GM12878 (cell line): ENCODE measurements at regions not wholly inside any gene's neighbourhood (a gene's known extent, or its start where the extent isn't known, plus 50 kb on each side); places are given as distances from the start of the nearest gene placed in this dataset.

Experiments
- ATAC-seq: fragments of 200-7000 bp; cut with Tn5 transposase; 3 replicates; pipeline ENCODE4 v1.9.1; 2020; ENCODE audit warnings: mild to moderate bottlenecking, moderate library complexity
- BruUV-seq: library from RNA; stranded (reverse); fragments of 400-500 nt; replicated peaks from 2 replicates; lab custom pipeline; 2021; lab: Mats Ljungman, UMichigan
- CTCF ChIA-PET: fragments of 300-600 bp; sonication (Branson Sonifier 250); formaldehyde crosslinking; extraction: SDS; loops from one replicate; lab custom pipeline; 2021; ENCODE audit warnings: inconsistent platforms; lab: Yijun Ruan, JAX
- POLR2A ChIA-PET: fragments of 350-600 bp; formaldehyde crosslinking; extraction: SDS; loops from one replicate; lab custom pipeline; 2021; ENCODE audit warnings: inconsistent platforms; lab: Charles Lee
- RAD21 ChIA-PET: fragments of 300-600 bp; sonication (Branson Sonifier 250); formaldehyde crosslinking; loops from one replicate; lab custom pipeline; 2023; ENCODE audit warnings: antibody characterized with exemption; ENCODE audit not compliant: unreplicated experiment; lab: Charles Lee
- SMC1A ChIA-PET: fragments of 300-600 bp; sonication (Branson Sonifier 250); formaldehyde crosslinking; loops from one replicate; lab custom pipeline; 2023; ENCODE audit not compliant: unreplicated experiment, uncharacterized antibody; lab: Charles Lee
- DNase-seq: peaks from one replicate; pipeline ENCODE4 v3.0.0-alpha.2; 2011; ENCODE audit warnings: low read depth, low spot score
- FAIRE-seq: peaks from 3 replicates; lab custom pipeline; 2011; peaks lifted over from hg19 to GRCh38; lab: Jason Lieb, UNC
- H2AFZ ChIP-seq: 2 replicates; pipeline ENCODE4 v1.6.0; 2011; ENCODE audit warnings: low read depth, low read length, control low read depth; ENCODE audit not compliant: control insufficient read depth
- H3K27ac ChIP-seq: 2 replicates; pipeline ENCODE4 v1.5.1; 2011; ENCODE audit warnings: control low read depth; ENCODE audit not compliant: control insufficient read depth, insufficient read depth
- H3K27me3 ChIP-seq, 2 experiments: replicated peaks in 1 of 2; 2 replicates each; pipeline versions ENCODE4 v1.6.0 to v1.6.1; 2011; ENCODE audit warnings: low read length in 1 of 2; ENCODE audit not compliant: control insufficient read depth in 2 of 2, insufficient read depth in 2 of 2
- H3K36me3 ChIP-seq, 2 experiments: 2 replicates each; pipeline ENCODE4 v1.5.1; 2011; ENCODE audit warnings: low read length in 1 of 2; ENCODE audit not compliant: control insufficient read depth in 2 of 2, insufficient read depth in 2 of 2
- H3K4me1 ChIP-seq: 2 replicates; pipeline ENCODE4 v1.6.1; 2011; ENCODE audit warnings: mild to moderate bottlenecking, low read length, moderate library complexity, mixed read lengths; ENCODE audit not compliant: control insufficient read depth, insufficient read depth
- H3K4me2 ChIP-seq: 2 replicates; pipeline ENCODE4 v1.6.0; 2011; ENCODE audit warnings: control low read depth; ENCODE audit not compliant: control insufficient read depth, insufficient read depth
- H3K4me3 ChIP-seq: fragments of 200-600 bp; sonication (generic); 2 replicates; pipeline ENCODE4 v1.5.1; 2016
- H3K79me2 ChIP-seq: 2 replicates; pipeline ENCODE4 v1.6.0; 2011; ENCODE audit warnings: low read length; ENCODE audit not compliant: control insufficient read depth, insufficient read depth
- H3K9ac ChIP-seq: 2 replicates; pipeline ENCODE4 v1.8.0; 2011; ENCODE audit warnings: low read length, control low read depth, mixed read lengths; ENCODE audit not compliant: control insufficient read depth, insufficient read depth
- H3K9me3 ChIP-seq: replicated peaks from 3 replicates; pipeline ENCODE4 v1.5.1; 2011; ENCODE audit warnings: mild to moderate bottlenecking, low read length; ENCODE audit not compliant: control insufficient read depth, insufficient read depth
- H4K20me1 ChIP-seq: 2 replicates; pipeline ENCODE4 v1.6.0; 2011; ENCODE audit not compliant: control insufficient read depth, insufficient read depth
- ATF2 ChIP-seq: IDR thresholded peaks from 2 replicates; pipeline ENCODE4 v1.6.1; 2012; ENCODE audit warnings: low read length, inconsistent platforms
- BHLHE40 ChIP-seq, 2 experiments: fragments of 450-650 bp in 1 of 2; IDR thresholded peaks; 2 replicates each; pipeline ENCODE4 v1.6.1; 2011 to 2017; ENCODE audit warnings: low read depth in 2 of 2, borderline replicate concordance in 1 of 2, improper control_type of control experiment in 1 of 2, low read length in 1 of 2, mild to moderate bottlenecking in 1 of 2
- BRCA1 ChIP-seq: IDR thresholded peaks from 2 replicates; pipeline ENCODE4 v1.6.1; 2011; ENCODE audit warnings: low read depth, low read length, improper control_type of control experiment
- CBFB ChIP-seq: IDR thresholded peaks from 2 replicates; pipeline ENCODE4 v1.6.1; 2016; ENCODE audit warnings: antibody characterized with exemption, low read depth
- CHD1 ChIP-seq: IDR thresholded peaks from 2 replicates; pipeline ENCODE4 v1.6.1; 2012; ENCODE audit warnings: low read depth, low read length, improper control_type of control experiment
- FOXK2 ChIP-seq: fragments of 450-650 bp; IDR thresholded peaks from 2 replicates; pipeline ENCODE4 v1.6.1; 2017; ENCODE audit warnings: mild to moderate bottlenecking, moderate library complexity
- FOXM1 ChIP-seq: IDR thresholded peaks from 2 replicates; pipeline ENCODE4 v1.6.1; 2012; ENCODE audit warnings: low read depth, mild to moderate bottlenecking, inconsistent platforms, low read length, moderate library complexity
- GATAD2B ChIP-seq: fragments of 450-650 bp; conservative IDR thresholded peaks from 2 replicates; pipeline ENCODE4 v1.6.1; 2017; ENCODE audit warnings: low read depth, mild to moderate bottlenecking, moderate library complexity
- HDGF ChIP-seq: fragments of 450-650 bp; IDR thresholded peaks from 2 replicates; pipeline ENCODE4 v1.6.1; 2016; ENCODE audit warnings: antibody characterized with exemption
- NFIC ChIP-seq: IDR thresholded peaks from 2 replicates; pipeline ENCODE4 v1.6.1; 2012; ENCODE audit warnings: low read depth, mild to moderate bottlenecking, inconsistent platforms, low read length, moderate library complexity
- NFYB ChIP-seq: IDR thresholded peaks from 2 replicates; pipeline ENCODE4 v1.6.1; 2011; ENCODE audit warnings: low read depth, mild to moderate bottlenecking, low read length, improper control_type of control experiment, moderate library complexity; ENCODE audit not compliant: insufficient read depth
- PKNOX1 ChIP-seq: fragments of 450-650 bp; IDR thresholded peaks from 2 replicates; pipeline ENCODE4 v1.6.1; 2016; ENCODE audit warnings: mild to moderate bottlenecking
- POU2F2 ChIP-seq: IDR thresholded peaks from 3 replicates; pipeline ENCODE4 v1.6.1; 2011; ENCODE audit warnings: low read depth, mild to moderate bottlenecking, low read length, borderline replicate concordance
- RAD51 ChIP-seq: fragments of 450-650 bp; IDR thresholded peaks from 2 replicates; pipeline ENCODE4 v1.6.1; 2016; ENCODE audit warnings: moderate library complexity, mild to moderate bottlenecking, inconsistent platforms
- SUPT20H ChIP-seq: IDR thresholded peaks from 2 replicates; pipeline ENCODE4 v1.6.1; 2011; ENCODE audit warnings: low read depth, mild to moderate bottlenecking, low read length, moderate library complexity, borderline replicate concordance; ENCODE audit not compliant: control insufficient read depth
- SUZ12 ChIP-seq: fragments of 200-600 bp; sonication (generic); IDR thresholded peaks from one replicate; pipeline ENCODE4 v1.6.1; 2018; ENCODE audit warnings: antibody characterized with exemption, mild to moderate bottlenecking; ENCODE audit not compliant: unreplicated experiment
- TCF3 ChIP-seq: IDR thresholded peaks from 2 replicates; pipeline ENCODE4 v1.6.1; 2012; ENCODE audit warnings: low read depth, mild to moderate bottlenecking, low read length, borderline replicate concordance; ENCODE audit not compliant: insufficient read depth
- WGBS: methylation state at CpG from one replicate; pipeline ENCODE4 v1.1.6; 2016; ENCODE audit warnings: low lambda C conversion rate; ENCODE audit not compliant: insufficient replicate concordance, insufficient coverage; ENCODE audit errors: missing lambda C conversion rate; 5-methylcytosine and 5-hydroxymethylcytosine counted together
- in situ Hi-C: fragments of 300-500 bp; cut with MboI; formaldehyde crosslinking; loops from 9 replicates; pipeline ENCODE4 v1.14.3; 2018; ENCODE audit warnings: mixed read lengths
- intact Hi-C: fragments of 100-400 bp; cut with micrococcal nuclease; formaldehyde crosslinking; loops from one replicate; pipeline ENCODE4 v1.14.2; 2022; ENCODE audit not compliant: unreplicated experiment

- Histone ChIP-seq H3K9ac (no peak overlapping the region), H3K4me1 (no peaks in the 10 kb centered on the region), H2AFZ (no peak overlapping the region), H3K27me3 (no peaks in the 10 kb centered on the region), H3K36me3 (no peaks in the 10 kb centered on the region), H3K27ac (no peak overlapping the region), H3K4me2 (no peak overlapping the region), H3K79me2 (no peaks in the 10 kb centered on the region), H3K4me3 (no peak overlapping the region), H3K9me3 (no peaks in the 10 kb centered on the region), H4K20me1 (no peaks in the 10 kb centered on the region)
- POLR2A ChIA-PET, result no interaction called here
- in situ Hi-C loops (no loop called here), intact Hi-C loops (no loop called here)
- BruUV-seq, result no TSS peak
- RAD21 ChIA-PET, result no interaction called here
- CTCF ChIA-PET, result interaction anchor here (0.6 kb wide), 1 partner anchor 48 kb away, joined by 3 read pairs; no protein-coding TSS in a partner anchor
- DNase-seq (no peak), FAIRE-seq (no peak), ATAC-seq (no peak)
- WGBS, result 13% methylated on average over 13 of the region's 13 CpGs
- no peak for TF ChIP-seq FOXM1
- no peak for TF ChIP-seq HDGF
- no peak for TF ChIP-seq POU2F2
- no peak for TF ChIP-seq BRCA1
- TF ChIP-seq BHLHE40 (IDR thresholded peaks at IDR 0.05; ENCODE audit: borderline replicate concordance in 1 of 2, low read depth in 2 of 2, low read length in 1 of 2), result no peak
- no peak for TF ChIP-seq GATAD2B
- TF ChIP-seq NFIC, result no peak
- TF ChIP-seq SUPT20H, result no peak
- no peak for TF ChIP-seq ATF2
- no peak for TF ChIP-seq SUZ12
- TF ChIP-seq CBFB, result no peak
- TF ChIP-seq RAD51, result no peak
- TF ChIP-seq TCF3, result no peak
- no peak for TF ChIP-seq FOXK2
- no peak for TF ChIP-seq PKNOX1
- no peak for TF ChIP-seq NFYB
- no peak for TF ChIP-seq CHD1
- SMC1A ChIA-PET, result no interaction called here
Measured at GRCh38 chr12:113684053-113684907, 212.6 kb upstream of the LHX5 start.
